ENCODE measurements at regions not wholly inside any gene's neighbourhood (a gene's known extent, or its start where the extent isn't known, plus 50 kb on each side); places are given as distances from the start of the nearest gene placed in this dataset.

DNA sequence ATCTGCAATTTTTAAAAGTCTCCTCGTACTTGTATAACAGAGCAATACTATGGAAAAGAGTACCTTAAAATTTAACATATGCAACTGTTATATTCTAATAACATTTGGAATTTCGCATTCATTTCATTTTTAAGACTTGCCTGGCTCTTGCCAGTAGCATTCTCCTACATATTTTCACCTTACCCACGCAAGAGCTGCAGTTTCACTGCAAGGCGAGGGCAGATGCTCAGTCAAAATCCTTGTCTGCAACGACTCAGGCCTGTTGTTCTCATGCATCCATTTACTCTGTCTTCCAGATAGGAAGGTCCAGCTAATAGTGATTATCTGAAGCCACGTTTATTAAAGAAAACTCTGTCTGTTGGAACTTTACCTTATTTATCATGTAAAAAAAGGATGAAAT lies 227.0 kb upstream of the RFC3 start:
- DNase-seq (ENCODE audit: low read depth in 1 of 2, low spot score in 1 of 2) = no peak
- Histone ChIP-seq H3K4me3 (no peak overlapping the region), H3K9me3 (no peaks in the 10 kb centered on the region), H3K4me1 (no peaks in the 10 kb centered on the region), H3K4me2 (no peak overlapping the region), H3K27ac (no peak overlapping the region)
- POLR2A ChIA-PET = no interaction called here
- CTCF ChIA-PET = no interaction called here
- ATAC-seq = no peak
- WGBS (ENCODE audit: missing lambda C conversion rate) = 64% methylated on average over 6 of the region's 6 CpGs
- no peak for FAIRE-seq
- no peak for TF ChIP-seq ZC3H11A (IDR thresholded peaks at IDR 0.05)
- TF ChIP-seq MYC (IDR thresholded peaks at IDR 0.05; ENCODE audit: borderline replicate concordance, low read length) = no peak
- no peak for TF ChIP-seq RNF2 (IDR thresholded peaks at IDR 0.05; ENCODE audit: borderline replicate concordance, low read depth)
- no peak for TF ChIP-seq CHD2 (IDR thresholded peaks at IDR 0.05; ENCODE audit: low read length, partially characterized antibody)
- TF ChIP-seq TFCP2L1 (CRISPR knock-in tag; IDR thresholded peaks at IDR 0.05) = no peak
- no peak for TF ChIP-seq KDM1A (IDR thresholded peaks at IDR 0.05; ENCODE audit: low read depth)
- TF ChIP-seq RFX5 (IDR thresholded peaks at IDR 0.05) = no peak

DNA sequence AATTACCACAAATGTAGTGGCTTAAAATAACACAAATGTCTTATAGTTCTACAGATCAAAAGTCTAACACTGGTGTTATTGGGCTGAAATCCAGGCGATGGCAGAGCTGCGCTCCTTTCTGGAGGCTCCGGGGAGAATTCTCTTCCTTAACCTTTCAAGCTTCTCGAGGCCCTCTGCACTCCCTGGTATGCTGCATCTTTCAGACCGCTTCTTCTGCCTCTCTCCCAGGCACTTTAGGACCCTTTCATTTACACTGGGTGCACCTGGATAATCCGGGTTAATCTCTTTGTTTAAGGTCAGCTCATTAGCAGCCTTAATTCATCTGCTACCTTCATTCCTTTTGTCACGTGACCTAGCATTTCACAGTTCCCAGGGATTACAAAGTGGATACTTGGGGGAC lies 211.3 kb upstream of the RFC3 start:
- FAIRE-seq (no peak), DNase-seq (ENCODE audit: low read depth in 1 of 2, low spot score in 1 of 2) (peak in 1 of 2 experiments; percentile 42), ATAC-seq (peak; percentile 66 to 81; a peak in 4 of 6 replicates)
- Histone ChIP-seq H3K4me3 (no peak overlapping the region), H3K27ac (peak overlapping the region in 1 of 2 experiments; percentile 29; a peak in 1 of 6 replicates), H3K9me3 (no peaks in the 10 kb centered on the region), H3K4me2 (0 out of 3 replicates have a peak overlapping the region, but pooled peaks have one; percentile 24), H3K4me1 (no peaks in the 10 kb centered on the region)
- ChIA-PET CTCF (interaction anchor here (0.6 to 4.4 kb wide), 9 partner anchors 9 to 117 kb away, joined by 3 to 26 read pairs (median 4); no protein-coding TSS in a partner anchor), POLR2A (no interaction called here)
- TF ChIP-seq CEBPB (IDR thresholded peaks at IDR 0.05) (no peak), JUNB (IDR thresholded peaks at IDR 0.05) (no peak), CBX2 (IDR thresholded peaks at IDR 0.05; ENCODE audit: borderline replicate concordance, low read depth) (no peak), SMC3 (IDR thresholded peaks at IDR 0.05) (peak; percentile 72), NR3C1 (IDR thresholded peaks at IDR 0.05) (no peak), POLR2AphosphoS2 (conservative IDR thresholded peaks at IDR 0.05; ENCODE audit: low read length) (no peak), BHLHE40 (IDR thresholded peaks at IDR 0.05; ENCODE audit: low read depth, low read length) (no peak), ZSCAN20 (CRISPR knock-in tag; IDR thresholded peaks at IDR 0.05) (no peak), CBX8 (IDR thresholded peaks at IDR 0.05) (no peak), KDM5A (IDR thresholded peaks at IDR 0.05) (no peak), RARB (CRISPR knock-in tag; IDR thresholded peaks at IDR 0.05) (no peak), RAD21 (conservative IDR thresholded peaks at IDR 0.05 in 1 of 2, IDR thresholded peaks at IDR 0.05 in 1 of 2) (peak; percentile 57 to 67), PHF8 (IDR thresholded peaks at IDR 0.05; ENCODE audit: borderline replicate concordance, low read depth) (no peak), TFCP2L1 (CRISPR knock-in tag; IDR thresholded peaks at IDR 0.05) (no peak), HOXB13 (CRISPR knock-in tag; IDR thresholded peaks at IDR 0.05; ENCODE audit: low read depth) (no peak), SREBF2 (IDR thresholded peaks at IDR 0.05) (no peak), CHD4 (IDR thresholded peaks at IDR 0.05; ENCODE audit: borderline replicate concordance) (no peak), HEYL (CRISPR knock-in tag; IDR thresholded peaks at IDR 0.05) (no peak), CHD2 (IDR thresholded peaks at IDR 0.05; ENCODE audit: low read length, partially characterized antibody) (no peak)
- TF ChIP-seq, protein P1, sequence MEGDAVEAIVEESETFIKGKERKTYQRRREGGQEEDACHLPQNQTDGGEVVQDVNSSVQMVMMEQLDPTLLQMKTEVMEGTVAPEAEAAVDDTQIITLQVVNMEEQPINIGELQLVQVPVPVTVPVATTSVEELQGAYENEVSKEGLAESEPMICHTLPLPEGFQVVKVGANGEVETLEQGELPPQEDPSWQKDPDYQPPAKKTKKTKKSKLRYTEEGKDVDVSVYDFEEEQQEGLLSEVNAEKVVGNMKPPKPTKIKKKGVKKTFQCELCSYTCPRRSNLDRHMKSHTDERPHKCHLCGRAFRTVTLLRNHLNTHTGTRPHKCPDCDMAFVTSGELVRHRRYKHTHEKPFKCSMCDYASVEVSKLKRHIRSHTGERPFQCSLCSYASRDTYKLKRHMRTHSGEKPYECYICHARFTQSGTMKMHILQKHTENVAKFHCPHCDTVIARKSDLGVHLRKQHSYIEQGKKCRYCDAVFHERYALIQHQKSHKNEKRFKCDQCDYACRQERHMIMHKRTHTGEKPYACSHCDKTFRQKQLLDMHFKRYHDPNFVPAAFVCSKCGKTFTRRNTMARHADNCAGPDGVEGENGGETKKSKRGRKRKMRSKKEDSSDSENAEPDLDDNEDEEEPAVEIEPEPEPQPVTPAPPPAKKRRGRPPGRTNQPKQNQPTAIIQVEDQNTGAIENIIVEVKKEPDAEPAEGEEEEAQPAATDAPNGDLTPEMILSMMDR (IDR thresholded peaks at IDR 0.05) = peak; percentile 35
- TF ChIP-seq, protein P2, sequence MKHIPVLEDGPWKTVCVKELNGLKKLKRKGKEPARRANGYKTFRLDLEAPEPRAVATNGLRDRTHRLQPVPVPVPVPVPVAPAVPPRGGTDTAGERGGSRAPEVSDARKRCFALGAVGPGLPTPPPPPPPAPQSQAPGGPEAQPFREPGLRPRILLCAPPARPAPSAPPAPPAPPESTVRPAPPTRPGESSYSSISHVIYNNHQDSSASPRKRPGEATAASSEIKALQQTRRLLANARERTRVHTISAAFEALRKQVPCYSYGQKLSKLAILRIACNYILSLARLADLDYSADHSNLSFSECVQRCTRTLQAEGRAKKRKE (CRISPR knock-in tag; IDR thresholded peaks at IDR 0.05; ENCODE audit: low read depth) = no peak
- TF ChIP-seq, protein P3, sequence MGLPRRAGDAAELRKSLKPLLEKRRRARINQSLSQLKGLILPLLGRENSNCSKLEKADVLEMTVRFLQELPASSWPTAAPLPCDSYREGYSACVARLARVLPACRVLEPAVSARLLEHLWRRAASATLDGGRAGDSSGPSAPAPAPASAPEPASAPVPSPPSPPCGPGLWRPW (IDR thresholded peaks at IDR 0.05) = no peak
- TF ChIP-seq, protein P4, sequence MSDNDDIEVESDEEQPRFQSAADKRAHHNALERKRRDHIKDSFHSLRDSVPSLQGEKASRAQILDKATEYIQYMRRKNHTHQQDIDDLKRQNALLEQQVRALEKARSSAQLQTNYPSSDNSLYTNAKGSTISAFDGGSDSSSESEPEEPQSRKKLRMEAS (IDR thresholded peaks at IDR 0.05) = no peak
- TF ChIP-seq, protein P5, sequence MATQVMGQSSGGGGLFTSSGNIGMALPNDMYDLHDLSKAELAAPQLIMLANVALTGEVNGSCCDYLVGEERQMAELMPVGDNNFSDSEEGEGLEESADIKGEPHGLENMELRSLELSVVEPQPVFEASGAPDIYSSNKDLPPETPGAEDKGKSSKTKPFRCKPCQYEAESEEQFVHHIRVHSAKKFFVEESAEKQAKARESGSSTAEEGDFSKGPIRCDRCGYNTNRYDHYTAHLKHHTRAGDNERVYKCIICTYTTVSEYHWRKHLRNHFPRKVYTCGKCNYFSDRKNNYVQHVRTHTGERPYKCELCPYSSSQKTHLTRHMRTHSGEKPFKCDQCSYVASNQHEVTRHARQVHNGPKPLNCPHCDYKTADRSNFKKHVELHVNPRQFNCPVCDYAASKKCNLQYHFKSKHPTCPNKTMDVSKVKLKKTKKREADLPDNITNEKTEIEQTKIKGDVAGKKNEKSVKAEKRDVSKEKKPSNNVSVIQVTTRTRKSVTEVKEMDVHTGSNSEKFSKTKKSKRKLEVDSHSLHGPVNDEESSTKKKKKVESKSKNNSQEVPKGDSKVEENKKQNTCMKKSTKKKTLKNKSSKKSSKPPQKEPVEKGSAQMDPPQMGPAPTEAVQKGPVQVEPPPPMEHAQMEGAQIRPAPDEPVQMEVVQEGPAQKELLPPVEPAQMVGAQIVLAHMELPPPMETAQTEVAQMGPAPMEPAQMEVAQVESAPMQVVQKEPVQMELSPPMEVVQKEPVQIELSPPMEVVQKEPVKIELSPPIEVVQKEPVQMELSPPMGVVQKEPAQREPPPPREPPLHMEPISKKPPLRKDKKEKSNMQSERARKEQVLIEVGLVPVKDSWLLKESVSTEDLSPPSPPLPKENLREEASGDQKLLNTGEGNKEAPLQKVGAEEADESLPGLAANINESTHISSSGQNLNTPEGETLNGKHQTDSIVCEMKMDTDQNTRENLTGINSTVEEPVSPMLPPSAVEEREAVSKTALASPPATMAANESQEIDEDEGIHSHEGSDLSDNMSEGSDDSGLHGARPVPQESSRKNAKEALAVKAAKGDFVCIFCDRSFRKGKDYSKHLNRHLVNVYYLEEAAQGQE (IDR thresholded peaks at IDR 0.05) = no peak
- 30% methylated on average over 7 of the region's 7 CpGs for WGBS (ENCODE audit: missing lambda C conversion rate)
